Endodermal cell (in vitro differentiated cells): ENCODE measurements at regions not wholly inside any gene's neighbourhood (a gene's known extent, or its start where the extent isn't known, plus 50 kb on each side); places are given as distances from the start of the nearest gene placed in this dataset.

ENCODE experiments used
- DNase-seq: peaks from one replicate; pipeline ENCODE4 v3.0.0-alpha.2; 2017
- H3K27ac ChIP-seq: 2 replicates; pipeline ENCODE4 v1.5.1; 2013; ENCODE audit warnings: mild to moderate bottlenecking, low read depth, low read length, moderate library complexity
- H3K27me3 ChIP-seq: 2 replicates; pipeline ENCODE4 v1.6.1; 2013; ENCODE audit warnings: mild to moderate bottlenecking, low read length, moderate library complexity; ENCODE audit not compliant: insufficient read depth, control insufficient read depth, poor library complexity, severe bottlenecking
- H3K36me3 ChIP-seq: 2 replicates; pipeline ENCODE4 v1.7.0; 2013; ENCODE audit warnings: mild to moderate bottlenecking, low read length, moderate library complexity; ENCODE audit not compliant: control insufficient read depth, insufficient read depth
- H3K4me1 ChIP-seq: one replicate; pipeline ENCODE4 v1.7.0; 2013; ENCODE audit warnings: low read length; ENCODE audit not compliant: control insufficient read depth, insufficient read depth
- H3K4me3 ChIP-seq: 2 replicates; pipeline ENCODE4 v1.5.1; 2013; ENCODE audit warnings: mild to moderate bottlenecking, low read length, moderate library complexity
- H3K9ac ChIP-seq: 2 replicates; pipeline ENCODE4 v1.6.1; 2013; ENCODE audit warnings: mild to moderate bottlenecking, low read length, moderate library complexity; ENCODE audit not compliant: poor library complexity, severe bottlenecking; ENCODE audit errors: extremely low read depth
- H3K9me3 ChIP-seq: 2 replicates; pipeline ENCODE4 v1.6.1; 2013; ENCODE audit warnings: mild to moderate bottlenecking, low read length, moderate library complexity; ENCODE audit not compliant: control insufficient read depth
- H3K27ac Mint-ChIP-seq: 2 replicates; pipeline ENCODE4 v1.8.0; 2020; ENCODE audit warnings: mixed read lengths
- H3K27me3 Mint-ChIP-seq: 2 replicates; pipeline ENCODE4 v1.8.0; 2021; ENCODE audit warnings: mild to moderate bottlenecking, mixed read lengths; ENCODE audit not compliant: insufficient read depth
- H3K36me3 Mint-ChIP-seq: 2 replicates; pipeline ENCODE4 v1.8.0; 2020; ENCODE audit warnings: low read depth, mixed read lengths
- H3K4me1 Mint-ChIP-seq: 2 replicates; pipeline ENCODE4 v1.8.0; 2020; ENCODE audit warnings: mixed read lengths
- H3K4me3 Mint-ChIP-seq: 2 replicates; pipeline ENCODE4 v1.8.0; 2020; ENCODE audit warnings: mild to moderate bottlenecking, moderate library complexity, mixed read lengths
- H3K9me3 Mint-ChIP-seq: 2 replicates; pipeline ENCODE4 v1.8.0; 2020; ENCODE audit warnings: mild to moderate bottlenecking, mixed read lengths
- CTCF ChIP-seq: fragments of 200-600 bp; sonication (generic); conservative IDR thresholded peaks from 2 replicates; pipeline ENCODE4 v1.5.0; 2021; ENCODE audit warnings: antibody characterized with exemption, mild to moderate bottlenecking
- WGBS, 2 experiments: methylation state at CpG; one replicate each; pipeline versions ENCODE4 v1.1.5 to v1.1.7; 2013; ENCODE audit warnings: missing lambda C conversion rate in 2 of 2, mixed read lengths in 1 of 2; ENCODE audit not compliant: insufficient coverage in 1 of 2, insufficient read length in 1 of 2; 5-methylcytosine and 5-hydroxymethylcytosine counted together

DNA sequence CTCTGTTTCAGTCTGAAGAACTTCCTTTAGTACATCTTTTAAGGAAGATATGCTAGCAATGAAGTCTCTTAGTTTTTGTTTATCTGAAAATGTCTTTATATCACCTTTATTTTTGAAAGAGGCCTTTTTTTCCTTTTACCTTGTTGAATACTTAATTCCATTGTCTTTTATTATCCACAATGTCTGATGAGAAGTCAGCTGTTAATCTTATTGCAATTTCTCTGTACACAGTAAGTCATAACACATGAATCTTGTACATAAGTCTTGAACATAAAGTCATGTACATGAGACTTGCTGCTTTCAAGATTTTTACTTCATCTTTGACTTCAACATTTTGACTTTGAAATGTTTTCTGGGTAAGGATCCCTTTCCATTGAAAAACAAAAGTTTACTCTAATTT, 424.3 kb upstream of the ATP10A start:
- Mint-ChIP-seq H3K36me3 (no peaks in the 10 kb centered on the region), H3K4me3 (no peak overlapping the region), H3K27ac (no peak overlapping the region), H3K9me3 (peaks cover 38% of the 10 kb centered on the region), H3K27me3 (no peaks in the 10 kb centered on the region), H3K4me1 (peaks cover 2% of the 10 kb centered on the region)
- no peak for DNase-seq
- H3K27me3 ChIP-seq = no peaks in the 10 kb centered on the region
- TF ChIP-seq CTCF = no peak
- H3K4me1 ChIP-seq = no peaks in the 10 kb centered on the region
- H3K9me3 ChIP-seq = peaks cover 15% of the 10 kb centered on the region
- no peak overlapping the region for H3K4me3 ChIP-seq
- no peak overlapping the region for H3K9ac ChIP-seq
- no peaks in the 10 kb centered on the region for H3K36me3 ChIP-seq
- no peak overlapping the region for H3K27ac ChIP-seq

DNA sequence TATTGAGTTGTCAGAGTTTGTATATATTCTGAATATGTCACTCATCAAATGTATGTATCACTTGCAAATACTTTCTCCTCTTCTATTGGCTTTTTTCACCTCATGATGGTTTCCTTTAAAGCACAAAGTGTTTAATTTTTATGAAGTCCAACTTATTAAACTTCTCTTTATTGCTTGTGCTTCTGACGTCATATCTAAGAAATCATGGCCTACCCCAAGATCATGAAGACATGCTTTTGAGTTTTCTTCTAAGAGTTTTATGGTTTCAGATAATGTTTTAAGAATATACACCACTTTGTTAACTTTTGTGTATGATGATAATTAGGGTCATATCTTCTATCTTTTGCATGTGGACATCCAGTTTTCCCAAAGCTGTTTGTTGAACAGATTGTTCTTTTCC, 417.2 kb upstream of the ATP10A start:
- Mint-ChIP-seq H3K27me3 (no peaks in the 10 kb centered on the region), H3K4me1 (peaks cover 2% of the 10 kb centered on the region), H3K36me3 (no peaks in the 10 kb centered on the region), H3K27ac (no peak overlapping the region), H3K9me3 (no peaks in the 10 kb centered on the region), H3K4me3 (no peak overlapping the region)
- H3K4me3 ChIP-seq = no peak overlapping the region
- H3K36me3 ChIP-seq = no peaks in the 10 kb centered on the region
- H3K27ac ChIP-seq = no peak overlapping the region
- no peak for TF ChIP-seq CTCF
- WGBS, 2 experiments = 81% methylated on average over 1 of the region's 1 CpG; no CpG with 5 or more reads in 1 of the 2 experiments
- H3K9me3 ChIP-seq = no peaks in the 10 kb centered on the region
- H3K4me1 ChIP-seq = no peaks in the 10 kb centered on the region
- no peak overlapping the region for H3K9ac ChIP-seq
- no peak for DNase-seq
- no peaks in the 10 kb centered on the region for H3K27me3 ChIP-seq

GRCh38 chr15:26261966-26262365, 398.8 kb upstream of the ATP10A start:
- Mint-ChIP-seq H3K9me3 (no peaks in the 10 kb centered on the region), H3K27me3 (no peaks in the 10 kb centered on the region), H3K36me3 (no peaks in the 10 kb centered on the region), H3K4me1 (no peaks in the 10 kb centered on the region), H3K27ac (no peak overlapping the region), H3K4me3 (no peak overlapping the region)
- no peak for DNase-seq
- Histone ChIP-seq H3K36me3 (no peaks in the 10 kb centered on the region), H3K4me1 (no peaks in the 10 kb centered on the region), H3K4me3 (no peak overlapping the region), H3K9ac (no peak overlapping the region), H3K27ac (no peak overlapping the region), H3K27me3 (no peaks in the 10 kb centered on the region), H3K9me3 (no peaks in the 10 kb centered on the region)
- WGBS, 2 experiments = 94 to 95% methylated on average over 6 of the region's 6 CpGs
- TF ChIP-seq CTCF = no peak
